Osteocyte (in vitro differentiated cells): ENCODE measurements at regions not wholly inside any gene's neighbourhood (a gene's known extent, or its start where the extent isn't known, plus 50 kb on each side); places are given as distances from the start of the nearest gene placed in this dataset.

Experiments used
- DNase-seq: peaks from one replicate; pipeline ENCODE4 v3.0.0; 2021; ENCODE audit warnings: mixed read lengths; ENCODE audit not compliant: unreplicated experiment; ENCODE audit errors: extremely low spot score
- H3K27ac Mint-ChIP-seq: one replicate; pipeline ENCODE4 v1.8.0; 2021; ENCODE audit warnings: mild to moderate bottlenecking, mixed read lengths; ENCODE audit not compliant: unreplicated experiment
- H3K27me3 Mint-ChIP-seq: one replicate; pipeline ENCODE4 v1.8.0; 2021; ENCODE audit warnings: mixed read lengths; ENCODE audit not compliant: unreplicated experiment
- H3K36me3 Mint-ChIP-seq: one replicate; pipeline ENCODE4 v1.8.0; 2021; ENCODE audit warnings: mixed read lengths; ENCODE audit not compliant: unreplicated experiment
- H3K4me1 Mint-ChIP-seq: one replicate; pipeline ENCODE4 v1.8.0; 2021; ENCODE audit warnings: mixed read lengths; ENCODE audit not compliant: unreplicated experiment
- H3K4me3 Mint-ChIP-seq: one replicate; pipeline ENCODE4 v1.8.0; 2021; ENCODE audit warnings: mild to moderate bottlenecking, moderate library complexity, mixed read lengths; ENCODE audit not compliant: unreplicated experiment
- H3K9me3 Mint-ChIP-seq: one replicate; pipeline ENCODE4 v1.8.0; 2021; ENCODE audit warnings: mixed read lengths; ENCODE audit not compliant: unreplicated experiment
- CTCF ChIP-seq: fragments of 200-600 bp; sonication (generic); IDR thresholded peaks from 2 replicates; pipeline ENCODE4 v1.5.0; 2021; ENCODE audit warnings: antibody characterized with exemption, mild to moderate bottlenecking, moderate library complexity

GRCh38 chr6:51414361-51414760 is 595.7 kb downstream of the TFAP2B start:
- H3K27me3 Mint-ChIP-seq: no peaks in the 10 kb centered on the region

GRCh38 chr6:51415501-51415900 is 596.8 kb downstream of the TFAP2B start:
- Mint-ChIP-seq H3K4me1 (no peaks in the 10 kb centered on the region), H3K27ac (no peak overlapping the region), H3K4me3 (no peak overlapping the region), H3K9me3 (peaks cover 4% of the 10 kb centered on the region), H3K36me3 (no peaks in the 10 kb centered on the region), H3K27me3 (no peaks in the 10 kb centered on the region)
- DNase-seq: no peak
- TF ChIP-seq CTCF: no peak

More at GRCh38 chr6:51414361-51414760, 595.7 kb downstream of the TFAP2B start:
- H3K27ac Mint-ChIP-seq: no peak overlapping the region
- no peak overlapping the region for H3K4me3 Mint-ChIP-seq
- H3K9me3 Mint-ChIP-seq: peaks cover 4% of the 10 kb centered on the region
- TF ChIP-seq CTCF: no peak
- DNase-seq: no peak
- no peaks in the 10 kb centered on the region for H3K36me3 Mint-ChIP-seq
- H3K4me1 Mint-ChIP-seq: no peaks in the 10 kb centered on the region

- H3K27ac Mint-ChIP-seq: no peak overlapping the region
- H3K9me3 Mint-ChIP-seq: peaks cover 2% of the 10 kb centered on the region
These were observed 610.5 kb downstream of the TFAP2B start for GRCh38 chr6:51429017-51429712.

GRCh38 chr6:51430589-51430988 is 611.9 kb downstream of the TFAP2B start:
- DNase-seq: no peak
- H3K27me3 Mint-ChIP-seq: no peaks in the 10 kb centered on the region
- no peaks in the 10 kb centered on the region for H3K4me1 Mint-ChIP-seq
- no peak overlapping the region for H3K4me3 Mint-ChIP-seq
- no peaks in the 10 kb centered on the region for H3K9me3 Mint-ChIP-seq
- no peak for TF ChIP-seq CTCF
- H3K36me3 Mint-ChIP-seq: no peaks in the 10 kb centered on the region
- H3K27ac Mint-ChIP-seq: no peak overlapping the region

More at GRCh38 chr6:51429017-51429712, 610.5 kb downstream of the TFAP2B start:
- no peak for DNase-seq
- Mint-ChIP-seq H3K4me1 (no peaks in the 10 kb centered on the region), H3K4me3 (no peak overlapping the region), H3K36me3 (no peaks in the 10 kb centered on the region), H3K27me3 (no peaks in the 10 kb centered on the region)
- TF ChIP-seq CTCF: no peak

- no peak for TF ChIP-seq CTCF
- DNase-seq: no peak
- Mint-ChIP-seq H3K36me3 (no peaks in the 10 kb centered on the region), H3K27ac (no peak overlapping the region), H3K4me3 (no peak overlapping the region), H3K9me3 (no peaks in the 10 kb centered on the region), H3K4me1 (no peaks in the 10 kb centered on the region), H3K27me3 (no peaks in the 10 kb centered on the region)
These were observed 613.8 kb downstream of the TFAP2B start for GRCh38 chr6:51432481-51432880.
